ENCODE measurements at regions not wholly inside any gene's neighbourhood (a gene's known extent, or its start where the extent isn't known, plus 50 kb on each side); places are given as distances from the start of the nearest gene placed in this dataset.
"Not testable (repeated sequence)": the region's sequence is repeated elsewhere in the genome, so short reads cannot be mapped to it uniquely, and the experiment has no call there.

GRCh38 chr20:19120569-19120968, 91.9 kb upstream of the SLC24A3 start:
- no peak for DNase-seq

DNA sequence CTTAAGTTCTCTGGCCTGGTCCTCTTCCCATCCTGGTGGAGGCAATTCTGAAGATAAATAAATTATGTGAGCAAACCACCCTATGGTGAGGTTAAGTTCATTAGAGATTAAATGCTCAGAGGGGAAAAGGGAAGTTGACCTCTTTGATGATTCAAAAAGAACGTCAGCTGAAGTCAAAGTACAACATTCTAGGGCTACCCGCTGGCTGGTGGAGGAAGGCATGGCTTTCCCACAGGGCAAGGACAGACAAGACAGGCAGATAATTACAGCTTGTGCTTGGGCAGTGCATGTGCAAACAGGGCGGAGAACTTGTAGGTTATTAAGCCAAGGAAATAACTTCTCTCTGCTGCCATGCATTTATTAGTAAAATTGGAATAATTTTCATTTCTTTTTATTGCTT, 91.0 kb upstream of the SLC24A3 start:
- DNase-seq, result no peak

DNA sequence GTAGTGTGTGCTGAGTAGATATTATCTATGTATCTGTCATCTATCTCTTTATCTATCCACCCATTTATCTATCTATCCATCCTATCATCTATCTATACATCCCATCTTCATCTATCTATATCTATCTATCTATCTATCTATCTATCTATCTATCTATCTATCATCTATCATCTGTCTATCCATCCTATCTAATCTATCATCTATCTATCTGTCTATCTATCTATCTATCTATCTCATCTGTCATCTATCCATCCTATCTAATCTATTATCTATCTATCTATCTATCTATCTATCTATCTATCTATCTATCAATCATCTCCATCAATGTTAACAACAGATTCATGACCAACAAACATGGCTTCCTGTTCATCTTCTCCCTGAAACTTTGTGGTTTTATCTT, 90.5 kb upstream of the SLC24A3 start:
- DNase-seq, result no peak

GRCh38 chr20:19122395-19122794, 90.0 kb upstream of the SLC24A3 start:
- DNase-seq, result no peak

DNA sequence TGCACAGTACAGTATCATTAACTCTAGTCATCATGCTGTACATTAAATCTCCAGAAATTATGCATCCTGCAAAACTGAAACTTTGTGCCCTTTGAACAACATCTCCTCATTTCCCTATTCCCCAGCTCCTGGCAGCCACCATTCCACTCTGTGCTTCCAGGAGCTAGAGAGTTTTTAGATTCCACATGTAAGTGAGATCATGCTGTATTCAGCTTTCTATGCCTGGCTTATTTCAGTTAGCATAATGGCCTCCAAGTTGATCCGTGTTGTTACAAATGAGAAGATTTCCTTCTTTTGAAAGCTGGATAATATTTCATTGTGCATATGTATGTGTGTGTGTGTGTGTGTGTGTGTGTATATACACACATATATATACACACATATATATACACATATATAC, 86.9 kb upstream of the SLC24A3 start:
- no peak for DNase-seq

GRCh38 chr20:19129306-19129705, 83.1 kb upstream of the SLC24A3 start:
- DNase-seq, result no peak

GRCh38 chr20:19129976-19130612, 82.3 kb upstream of the SLC24A3 start:
- DNase-seq, result no peak

GRCh38 chr20:19130613-19130984, 81.8 kb upstream of the SLC24A3 start:
- DNase-seq, result no peak

DNA sequence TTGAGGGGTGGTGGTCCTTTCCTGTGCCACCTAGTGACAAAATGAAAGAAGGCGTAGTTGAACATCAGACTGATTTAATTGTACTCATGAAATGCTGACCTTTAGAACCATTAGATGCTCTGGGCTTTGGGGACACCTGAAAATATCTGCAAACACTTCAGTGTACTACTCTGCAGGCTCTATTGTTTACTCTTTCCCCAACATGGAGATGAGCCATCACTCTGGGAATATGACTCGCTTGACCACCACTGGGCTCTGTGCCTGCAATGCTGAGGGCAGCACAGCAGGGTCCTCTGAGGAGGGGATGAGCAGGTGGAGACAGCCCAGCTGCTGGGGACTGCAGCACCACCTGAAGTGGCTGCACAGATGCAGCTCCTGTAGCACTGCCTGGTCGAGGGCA, 74.8 kb upstream of the SLC24A3 start:
- no peak for DNase-seq

DNA sequence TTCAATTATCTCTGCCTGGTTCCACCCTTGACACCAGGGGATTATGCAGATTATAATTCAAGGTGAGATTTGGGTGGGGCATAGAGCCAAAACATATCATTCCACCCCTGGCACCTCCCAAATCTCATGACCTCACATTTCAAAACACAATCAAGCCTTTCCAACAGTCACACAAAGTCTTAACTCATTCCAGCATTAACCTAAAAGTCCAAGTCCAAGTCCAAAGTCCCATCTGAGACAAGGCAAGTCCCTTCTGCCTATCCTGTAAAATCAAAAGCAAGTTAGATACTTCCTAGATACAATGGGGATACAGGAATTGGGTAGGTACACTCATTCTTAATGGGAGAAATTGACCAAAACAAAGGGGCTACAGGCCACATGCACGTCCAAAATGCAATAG, 73.7 kb upstream of the SLC24A3 start:
- no peak for DNase-seq

- DNase-seq, result not testable (repeated sequence)
These were observed 72.9 kb upstream of the SLC24A3 start for GRCh38 chr20:19139584-19139983.

- no peak for DNase-seq
These were observed 70.4 kb upstream of the SLC24A3 start for GRCh38 chr20:19141998-19142397.

GRCh38 chr20:19143890-19144289, 68.6 kb upstream of the SLC24A3 start:
- no peak for DNase-seq

DNA sequence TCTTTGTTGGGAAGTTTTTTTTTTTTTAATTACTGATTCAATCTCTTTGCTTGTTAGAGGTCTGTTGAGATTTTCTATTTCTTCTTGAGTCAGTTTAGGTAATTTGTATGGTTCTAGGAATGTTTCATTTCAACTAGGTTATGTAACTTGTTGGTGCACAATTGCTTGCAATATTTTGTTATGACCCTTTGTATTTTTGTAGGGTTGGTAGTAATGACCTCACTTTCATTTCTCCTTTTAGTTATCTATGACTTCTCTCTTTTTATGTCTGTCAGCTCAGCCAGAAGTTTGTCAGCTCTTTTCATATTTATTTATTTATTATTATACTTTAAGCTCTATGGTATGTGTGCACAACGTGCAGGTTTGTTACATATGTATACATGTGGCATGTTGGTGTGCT, 51.1 kb upstream of the SLC24A3 start:
- no peak for DNase-seq

All from NCI-H526 (cell line).